ENCODE measurements at regions not wholly inside any gene's neighbourhood (a gene's known extent, or its start where the extent isn't known, plus 50 kb on each side); places are given as distances from the start of the nearest gene placed in this dataset.

DNA sequence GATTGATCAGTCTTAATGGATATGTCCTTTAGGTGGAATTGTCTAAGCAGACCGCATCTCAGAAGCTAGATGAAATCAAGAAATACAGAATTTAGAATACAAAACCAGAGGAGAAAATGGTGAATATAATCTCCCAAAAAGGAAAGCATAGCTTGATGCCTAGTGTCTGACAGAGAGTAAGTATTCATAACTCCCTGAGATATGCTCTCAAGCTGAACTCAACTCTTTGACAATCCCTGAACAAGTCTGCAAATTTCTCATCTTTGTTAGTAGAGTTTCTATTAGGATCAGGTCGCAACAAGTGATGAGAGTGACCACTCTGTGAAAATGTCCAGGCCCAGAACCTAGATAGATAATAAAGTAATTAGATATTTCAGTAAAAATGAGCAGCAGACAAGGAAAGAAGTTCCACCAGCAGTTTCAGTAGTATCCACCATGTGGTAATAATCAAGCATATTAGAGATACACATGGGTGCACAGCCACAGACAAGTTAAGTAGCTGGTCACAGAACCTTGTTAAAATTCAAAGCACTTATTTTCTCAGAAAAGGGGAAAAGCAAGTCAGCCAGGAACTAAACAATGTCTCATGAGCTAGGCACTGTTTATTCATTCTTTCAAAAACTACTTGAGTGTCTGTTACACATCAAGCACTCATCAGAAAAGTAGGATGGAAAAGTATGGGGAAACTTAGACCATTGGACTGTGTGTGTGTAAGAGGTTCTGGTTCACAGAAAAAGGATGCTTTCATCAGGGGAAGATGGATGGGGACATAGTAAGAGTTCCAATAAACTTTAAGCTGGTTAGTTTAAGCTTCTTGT is 481.5 kb upstream of the TUSC1 start:
- Histone ChIP-seq H3K4me3 (ENCODE audit: low read length in 3 of 3) (no peak overlapping the region), H3K27ac (ENCODE audit: low read depth, low read length) (no peak overlapping the region), H3K4me1 (ENCODE audit: control insufficient read depth in 3 of 3, insufficient read depth in 3 of 3, low read length in 3 of 3) (no peaks in the 10 kb centered on the region), H3K36me3 (ENCODE audit: control insufficient read depth in 3 of 3, insufficient read depth in 3 of 3, low read length in 3 of 3) (no peaks in the 10 kb centered on the region), H3K9me3 (ENCODE audit: control insufficient read depth in 3 of 3, low read length in 3 of 3) (no peaks in the 10 kb centered on the region), H3K9ac (ENCODE audit: low read depth in 1 of 3, low read length in 3 of 3) (no peak overlapping the region), H3K27me3 (ENCODE audit: control insufficient read depth in 3 of 3, insufficient read depth in 3 of 3, low read length in 3 of 3) (no peaks in the 10 kb centered on the region)

DNA sequence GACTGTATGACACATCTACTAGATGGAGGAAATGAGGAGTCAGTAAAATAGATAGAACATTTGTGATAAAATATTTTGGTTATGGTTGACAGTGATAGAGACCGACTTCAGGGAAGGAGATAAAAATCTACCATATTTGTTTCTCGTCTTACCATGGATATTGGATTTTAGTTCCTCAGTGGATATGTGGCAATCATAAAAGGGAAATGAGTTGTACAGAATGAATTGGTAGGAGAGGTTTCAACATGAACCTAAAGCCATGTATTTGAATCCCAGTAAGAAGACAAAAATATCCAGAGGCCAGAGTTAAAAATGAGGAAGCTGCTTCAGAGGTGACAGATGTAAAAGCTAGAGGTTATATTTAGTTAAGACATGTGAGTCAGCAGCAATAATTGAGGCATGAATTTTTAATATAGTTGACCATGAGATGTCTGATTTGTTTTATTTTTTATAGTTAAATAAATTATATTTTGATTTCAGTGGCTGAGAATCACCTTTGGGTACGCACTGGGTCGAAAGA is 480.4 kb upstream of the TUSC1 start:
- H3K4me1 ChIP-seq (ENCODE audit: control insufficient read depth in 3 of 3, insufficient read depth in 3 of 3, low read length in 3 of 3) = no peaks in the 10 kb centered on the region
- H3K9me3 ChIP-seq (ENCODE audit: control insufficient read depth in 3 of 3, low read length in 3 of 3) = no peaks in the 10 kb centered on the region
- no peaks in the 10 kb centered on the region for H3K36me3 ChIP-seq (ENCODE audit: control insufficient read depth in 3 of 3, insufficient read depth in 3 of 3, low read length in 3 of 3)
- no peaks in the 10 kb centered on the region for H3K27me3 ChIP-seq (ENCODE audit: control insufficient read depth in 3 of 3, insufficient read depth in 3 of 3, low read length in 3 of 3)
- no peak overlapping the region for H3K4me3 ChIP-seq (ENCODE audit: low read length in 3 of 3)
- H3K27ac ChIP-seq (ENCODE audit: low read depth, low read length) = no peak overlapping the region
- H3K9ac ChIP-seq (ENCODE audit: low read depth in 1 of 3, low read length in 3 of 3) = no peak overlapping the region

DNA sequence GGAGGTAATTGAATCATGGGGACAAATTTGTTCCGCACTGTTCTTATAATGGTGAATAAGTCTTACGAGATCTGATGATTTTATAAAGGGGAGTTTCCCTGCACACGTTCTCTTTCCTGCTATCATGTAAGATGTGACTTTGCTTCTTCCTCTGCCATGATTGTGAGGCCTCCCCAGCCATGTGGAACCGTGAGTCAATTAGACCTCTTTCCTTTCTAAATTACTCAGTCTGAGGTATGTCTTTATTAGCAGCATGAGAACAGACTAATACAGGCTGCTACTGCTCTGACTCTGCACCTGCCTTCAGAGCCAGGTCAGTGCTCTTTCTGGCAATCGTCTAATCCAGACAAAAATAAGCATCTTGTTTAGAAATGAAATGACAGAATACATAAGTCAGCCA is 479.2 kb upstream of the TUSC1 start:
- H3K9me3 ChIP-seq (ENCODE audit: control insufficient read depth in 3 of 3, low read length in 3 of 3) = no peaks in the 10 kb centered on the region
- no peak overlapping the region for H3K27ac ChIP-seq (ENCODE audit: low read depth, low read length)
- H3K4me1 ChIP-seq (ENCODE audit: control insufficient read depth in 3 of 3, insufficient read depth in 3 of 3, low read length in 3 of 3) = no peaks in the 10 kb centered on the region
- no peak overlapping the region for H3K9ac ChIP-seq (ENCODE audit: low read depth in 1 of 3, low read length in 3 of 3)
- H3K4me3 ChIP-seq (ENCODE audit: low read length in 3 of 3) = no peak overlapping the region
- no peaks in the 10 kb centered on the region for H3K36me3 ChIP-seq (ENCODE audit: control insufficient read depth in 3 of 3, insufficient read depth in 3 of 3, low read length in 3 of 3)
- no peaks in the 10 kb centered on the region for H3K27me3 ChIP-seq (ENCODE audit: control insufficient read depth in 3 of 3, insufficient read depth in 3 of 3, low read length in 3 of 3)

GRCh38 chr9:26152350-26152749 is 474.1 kb upstream of the TUSC1 start:
- Histone ChIP-seq H3K27ac (ENCODE audit: low read depth, low read length) (no peak overlapping the region), H3K9me3 (ENCODE audit: control insufficient read depth in 3 of 3, low read length in 3 of 3) (no peaks in the 10 kb centered on the region), H3K27me3 (ENCODE audit: control insufficient read depth in 3 of 3, insufficient read depth in 3 of 3, low read length in 3 of 3) (no peaks in the 10 kb centered on the region), H3K4me1 (ENCODE audit: control insufficient read depth in 3 of 3, insufficient read depth in 3 of 3, low read length in 3 of 3) (no peaks in the 10 kb centered on the region), H3K9ac (ENCODE audit: low read depth in 1 of 3, low read length in 3 of 3) (no peak overlapping the region), H3K4me3 (ENCODE audit: low read length in 3 of 3) (no peak overlapping the region), H3K36me3 (ENCODE audit: control insufficient read depth in 3 of 3, insufficient read depth in 3 of 3, low read length in 3 of 3) (no peaks in the 10 kb centered on the region)

DNA sequence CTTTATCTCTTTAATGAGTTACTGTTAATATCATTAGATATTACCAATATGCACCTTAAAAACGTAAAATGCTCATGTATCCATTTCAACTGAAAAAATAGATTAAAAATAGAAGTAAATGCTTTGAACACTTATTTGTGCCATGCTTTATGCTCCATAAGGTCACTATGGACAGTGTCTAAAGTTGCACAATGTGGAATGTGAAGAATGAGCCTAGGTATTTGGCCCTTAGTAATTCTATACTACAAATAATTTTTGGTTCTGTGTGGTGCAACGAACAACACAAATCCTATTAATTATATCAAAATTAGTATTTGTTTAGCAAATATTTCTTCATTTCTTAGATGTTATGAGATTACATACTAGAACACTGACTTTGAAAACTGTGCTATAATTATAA is 469.9 kb upstream of the TUSC1 start:
- H3K9ac ChIP-seq (ENCODE audit: low read depth in 1 of 3, low read length in 3 of 3) = no peak overlapping the region
- no peaks in the 10 kb centered on the region for H3K9me3 ChIP-seq (ENCODE audit: control insufficient read depth in 3 of 3, low read length in 3 of 3)
- no peaks in the 10 kb centered on the region for H3K27me3 ChIP-seq (ENCODE audit: control insufficient read depth in 3 of 3, insufficient read depth in 3 of 3, low read length in 3 of 3)
- no peaks in the 10 kb centered on the region for H3K36me3 ChIP-seq (ENCODE audit: control insufficient read depth in 3 of 3, insufficient read depth in 3 of 3, low read length in 3 of 3)
- no peaks in the 10 kb centered on the region for H3K4me1 ChIP-seq (ENCODE audit: control insufficient read depth in 3 of 3, insufficient read depth in 3 of 3, low read length in 3 of 3)
- no peak overlapping the region for H3K4me3 ChIP-seq (ENCODE audit: low read length in 3 of 3)
- H3K27ac ChIP-seq (ENCODE audit: low read depth, low read length) = no peak overlapping the region

- no peak overlapping the region for H3K27ac ChIP-seq (ENCODE audit: low read depth, low read length)
- no peaks in the 10 kb centered on the region for H3K36me3 ChIP-seq (ENCODE audit: control insufficient read depth in 3 of 3, insufficient read depth in 3 of 3, low read length in 3 of 3)
- no peaks in the 10 kb centered on the region for H3K27me3 ChIP-seq (ENCODE audit: control insufficient read depth in 3 of 3, insufficient read depth in 3 of 3, low read length in 3 of 3)
- no peak overlapping the region for H3K4me3 ChIP-seq (ENCODE audit: low read length in 3 of 3)
- no peaks in the 10 kb centered on the region for H3K9me3 ChIP-seq (ENCODE audit: control insufficient read depth in 3 of 3, low read length in 3 of 3)
- H3K9ac ChIP-seq (ENCODE audit: low read depth in 1 of 3, low read length in 3 of 3) = no peak overlapping the region
- H3K4me1 ChIP-seq (ENCODE audit: control insufficient read depth in 3 of 3, insufficient read depth in 3 of 3, low read length in 3 of 3) = no peaks in the 10 kb centered on the region
Measured at GRCh38 chr9:26145938-26146337, 467.7 kb upstream of the TUSC1 start.

DNA sequence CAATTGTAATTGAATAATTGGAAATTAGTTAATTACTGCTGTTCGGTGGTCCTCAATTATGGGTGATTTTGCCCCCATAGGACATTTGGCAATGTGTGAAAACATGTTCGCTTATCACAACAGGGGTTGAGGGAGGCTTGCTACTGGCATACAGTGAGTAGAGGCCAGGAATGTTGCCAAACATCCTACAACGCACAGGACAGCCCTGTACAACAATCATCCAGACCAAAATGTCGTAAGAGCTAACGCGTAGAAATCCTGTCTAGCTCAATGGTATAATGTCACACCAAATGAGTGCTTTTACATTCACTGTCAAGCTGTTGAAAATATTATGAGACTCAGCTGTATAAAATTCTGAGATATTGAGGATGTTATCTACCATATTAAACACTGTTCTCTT is 464.4 kb upstream of the TUSC1 start:
- H3K9me3 ChIP-seq (ENCODE audit: control insufficient read depth in 3 of 3, low read length in 3 of 3) = no peaks in the 10 kb centered on the region
- no peaks in the 10 kb centered on the region for H3K36me3 ChIP-seq (ENCODE audit: control insufficient read depth in 3 of 3, insufficient read depth in 3 of 3, low read length in 3 of 3)
- no peak overlapping the region for H3K4me3 ChIP-seq (ENCODE audit: low read length in 3 of 3)
- H3K9ac ChIP-seq (ENCODE audit: low read depth in 1 of 3, low read length in 3 of 3) = no peak overlapping the region
- no peaks in the 10 kb centered on the region for H3K4me1 ChIP-seq (ENCODE audit: control insufficient read depth in 3 of 3, insufficient read depth in 3 of 3, low read length in 3 of 3)
- H3K27me3 ChIP-seq (ENCODE audit: control insufficient read depth in 3 of 3, insufficient read depth in 3 of 3, low read length in 3 of 3) = no peaks in the 10 kb centered on the region
- no peak overlapping the region for H3K27ac ChIP-seq (ENCODE audit: low read depth, low read length)

DNA sequence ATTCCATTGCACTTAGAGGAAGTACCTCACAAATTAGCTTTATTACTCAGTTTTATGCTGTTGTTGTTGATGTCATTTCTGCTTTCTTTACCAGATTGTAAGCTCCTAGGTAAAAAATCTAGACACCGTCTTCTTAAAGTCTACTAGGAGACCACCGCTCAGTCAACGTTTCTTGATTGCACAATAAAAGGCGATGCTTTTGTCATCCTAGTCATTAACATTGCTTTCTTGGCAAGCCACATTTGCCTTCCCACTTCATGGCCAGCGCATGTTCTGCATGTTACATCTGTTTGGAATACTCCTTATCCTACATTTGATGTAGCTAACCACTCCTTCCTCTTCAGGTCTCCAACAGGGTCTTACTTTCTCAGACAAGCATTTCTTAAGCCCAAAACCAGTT is 464.0 kb upstream of the TUSC1 start:
- Histone ChIP-seq H3K4me3 (ENCODE audit: low read length in 3 of 3) (no peak overlapping the region), H3K9ac (ENCODE audit: low read depth in 1 of 3, low read length in 3 of 3) (no peak overlapping the region), H3K4me1 (ENCODE audit: control insufficient read depth in 3 of 3, insufficient read depth in 3 of 3, low read length in 3 of 3) (no peaks in the 10 kb centered on the region), H3K27ac (ENCODE audit: low read depth, low read length) (no peak overlapping the region), H3K36me3 (ENCODE audit: control insufficient read depth in 3 of 3, insufficient read depth in 3 of 3, low read length in 3 of 3) (no peaks in the 10 kb centered on the region), H3K27me3 (ENCODE audit: control insufficient read depth in 3 of 3, insufficient read depth in 3 of 3, low read length in 3 of 3) (no peaks in the 10 kb centered on the region), H3K9me3 (ENCODE audit: control insufficient read depth in 3 of 3, low read length in 3 of 3) (no peaks in the 10 kb centered on the region)

- Histone ChIP-seq H3K4me3 (ENCODE audit: low read length in 3 of 3) (no peak overlapping the region), H3K27ac (ENCODE audit: low read depth, low read length) (no peak overlapping the region), H3K4me1 (ENCODE audit: control insufficient read depth in 3 of 3, insufficient read depth in 3 of 3, low read length in 3 of 3) (no peaks in the 10 kb centered on the region), H3K27me3 (ENCODE audit: control insufficient read depth in 3 of 3, insufficient read depth in 3 of 3, low read length in 3 of 3) (no peaks in the 10 kb centered on the region), H3K36me3 (ENCODE audit: control insufficient read depth in 3 of 3, insufficient read depth in 3 of 3, low read length in 3 of 3) (no peaks in the 10 kb centered on the region), H3K9ac (ENCODE audit: low read depth in 1 of 3, low read length in 3 of 3) (no peak overlapping the region), H3K9me3 (ENCODE audit: control insufficient read depth in 3 of 3, low read length in 3 of 3) (no peaks in the 10 kb centered on the region)
Measured at GRCh38 chr9:26133537-26133936, 455.3 kb upstream of the TUSC1 start.

DNA sequence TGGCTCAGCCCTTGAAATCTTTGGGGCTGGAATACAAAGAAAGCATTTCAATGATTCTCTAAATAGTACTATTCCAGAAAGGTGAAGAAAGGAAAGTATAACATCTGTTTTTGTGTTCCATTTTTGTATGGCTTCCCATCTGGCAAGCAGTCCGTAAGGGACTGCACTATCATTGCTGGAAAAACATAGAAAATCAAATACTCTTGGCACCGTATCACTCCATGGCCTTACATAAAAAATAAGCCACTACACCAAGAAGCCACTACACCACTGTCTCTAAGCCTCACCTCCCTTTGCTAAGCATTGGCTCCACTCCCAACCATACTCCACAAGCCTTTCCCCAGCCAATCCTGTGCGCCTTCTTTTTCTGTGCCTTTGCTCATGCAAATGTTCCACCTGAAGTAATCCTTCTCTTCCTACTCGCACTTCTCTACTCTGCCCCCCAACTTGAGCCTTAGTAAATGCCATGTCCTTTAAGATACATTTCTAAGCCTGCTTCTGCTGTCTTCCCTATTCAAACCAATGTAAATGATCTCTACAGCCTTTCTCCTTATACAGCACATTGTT is 454.6 kb upstream of the TUSC1 start:
- no peak overlapping the region for H3K4me3 ChIP-seq (ENCODE audit: low read length in 3 of 3)
- H3K27me3 ChIP-seq (ENCODE audit: control insufficient read depth in 3 of 3, insufficient read depth in 3 of 3, low read length in 3 of 3) = no peaks in the 10 kb centered on the region
- no peaks in the 10 kb centered on the region for H3K4me1 ChIP-seq (ENCODE audit: control insufficient read depth in 3 of 3, insufficient read depth in 3 of 3, low read length in 3 of 3)
- no peak overlapping the region for H3K9ac ChIP-seq (ENCODE audit: low read depth in 1 of 3, low read length in 3 of 3)
- no peaks in the 10 kb centered on the region for H3K9me3 ChIP-seq (ENCODE audit: control insufficient read depth in 3 of 3, low read length in 3 of 3)
- no peaks in the 10 kb centered on the region for H3K36me3 ChIP-seq (ENCODE audit: control insufficient read depth in 3 of 3, insufficient read depth in 3 of 3, low read length in 3 of 3)
- H3K27ac ChIP-seq (ENCODE audit: low read depth, low read length) = no peak overlapping the region

Measured in skeletal muscle tissue (tissue), 3 donors.